HFFc6 (cell line): ENCODE measurements at regions not wholly inside any gene's neighbourhood (a gene's known extent, or its start where the extent isn't known, plus 50 kb on each side); places are given as distances from the start of the nearest gene placed in this dataset.
"Not testable (repeated sequence)": the region's sequence is repeated elsewhere in the genome, so short reads cannot be mapped to it uniquely, and the experiment has no call there.

ENCODE experiments used
- DNase-seq: peaks from one replicate; pipeline ENCODE4 v3.0.0-alpha.2; 2018
- H3K27ac Mint-ChIP-seq: 2 replicates; pipeline ENCODE4 v1.8.0; 2020; ENCODE audit warnings: mild to moderate bottlenecking, mixed read lengths
- H3K27me3 Mint-ChIP-seq: 2 replicates; pipeline ENCODE4 v1.8.0; 2021; ENCODE audit warnings: mild to moderate bottlenecking, moderate library complexity, mixed read lengths; ENCODE audit not compliant: insufficient read depth
- H3K36me3 Mint-ChIP-seq: 2 replicates; pipeline ENCODE4 v1.8.0; 2021; ENCODE audit warnings: low read depth, mixed read lengths
- H3K4me1 Mint-ChIP-seq: 2 replicates; pipeline ENCODE4 v1.8.0; 2020; ENCODE audit warnings: low read depth, mixed read lengths
- H3K4me3 Mint-ChIP-seq: 2 replicates; pipeline ENCODE4 v1.8.0; 2020; ENCODE audit warnings: mild to moderate bottlenecking, moderate library complexity, mixed read lengths
- H3K9me3 Mint-ChIP-seq: 2 replicates; pipeline ENCODE4 v1.8.0; 2020; ENCODE audit warnings: mild to moderate bottlenecking, mixed read lengths
- TF ChIP-seq, protein P1 (sequence below): fragments of 200-600 bp; sonication (generic); IDR thresholded peaks from 2 replicates; pipeline ENCODE4 v1.5.0; 2021; ENCODE audit warnings: antibody characterized with exemption, mild to moderate bottlenecking

DNA sequence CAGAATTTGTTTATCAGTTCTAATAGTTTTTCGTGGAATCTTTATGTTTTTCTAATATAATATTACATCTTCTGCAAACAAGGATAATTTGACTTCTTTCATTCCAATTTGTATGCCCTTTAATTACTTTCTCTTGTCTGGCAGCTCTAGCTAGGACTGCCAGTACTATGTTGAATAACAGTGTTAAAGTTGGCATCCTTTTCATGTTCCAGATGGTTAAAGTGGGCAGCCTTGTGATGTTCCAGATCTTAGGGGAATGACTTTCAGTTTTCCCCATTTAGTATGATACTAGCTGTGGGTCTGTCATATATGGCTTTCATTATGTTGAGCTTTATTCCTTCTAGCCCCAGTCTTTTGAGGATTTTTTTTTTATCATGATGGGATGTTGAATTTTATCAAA, 220.6 kb upstream of the WDFY3 start:
- TF ChIP-seq, protein P1, sequence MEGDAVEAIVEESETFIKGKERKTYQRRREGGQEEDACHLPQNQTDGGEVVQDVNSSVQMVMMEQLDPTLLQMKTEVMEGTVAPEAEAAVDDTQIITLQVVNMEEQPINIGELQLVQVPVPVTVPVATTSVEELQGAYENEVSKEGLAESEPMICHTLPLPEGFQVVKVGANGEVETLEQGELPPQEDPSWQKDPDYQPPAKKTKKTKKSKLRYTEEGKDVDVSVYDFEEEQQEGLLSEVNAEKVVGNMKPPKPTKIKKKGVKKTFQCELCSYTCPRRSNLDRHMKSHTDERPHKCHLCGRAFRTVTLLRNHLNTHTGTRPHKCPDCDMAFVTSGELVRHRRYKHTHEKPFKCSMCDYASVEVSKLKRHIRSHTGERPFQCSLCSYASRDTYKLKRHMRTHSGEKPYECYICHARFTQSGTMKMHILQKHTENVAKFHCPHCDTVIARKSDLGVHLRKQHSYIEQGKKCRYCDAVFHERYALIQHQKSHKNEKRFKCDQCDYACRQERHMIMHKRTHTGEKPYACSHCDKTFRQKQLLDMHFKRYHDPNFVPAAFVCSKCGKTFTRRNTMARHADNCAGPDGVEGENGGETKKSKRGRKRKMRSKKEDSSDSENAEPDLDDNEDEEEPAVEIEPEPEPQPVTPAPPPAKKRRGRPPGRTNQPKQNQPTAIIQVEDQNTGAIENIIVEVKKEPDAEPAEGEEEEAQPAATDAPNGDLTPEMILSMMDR, result no peak
- Mint-ChIP-seq H3K4me3 (no peak overlapping the region), H3K27ac (no peak overlapping the region), H3K27me3 (no peaks in the 10 kb centered on the region), H3K4me1 (no peaks in the 10 kb centered on the region), H3K36me3 (no peaks in the 10 kb centered on the region), H3K9me3 (peaks cover 6% of the 10 kb centered on the region)
- no peak for DNase-seq

DNA sequence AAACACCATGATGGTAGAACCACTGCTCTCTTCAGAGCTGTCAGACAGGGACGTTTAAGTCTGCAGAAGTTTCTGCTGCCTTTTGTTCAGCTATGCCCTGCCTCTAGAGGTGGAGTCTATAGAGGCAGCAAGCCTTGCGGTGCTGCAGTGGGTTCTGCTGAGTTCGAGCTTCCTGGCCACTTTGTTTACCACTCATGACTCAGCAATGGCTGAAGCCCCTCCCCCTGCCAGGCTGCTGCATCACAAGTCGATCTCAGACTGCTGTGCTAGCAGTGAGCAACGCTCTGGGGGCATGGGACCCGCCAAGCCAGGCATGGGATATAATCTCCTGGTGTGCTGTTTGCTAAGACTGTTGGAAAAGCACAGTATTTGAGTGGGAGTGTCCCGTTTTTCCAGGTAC, 229.5 kb upstream of the WDFY3 start:
- H3K9me3 Mint-ChIP-seq, result peaks cover 22% of the 10 kb centered on the region
- H3K27me3 Mint-ChIP-seq, H3K4me1 Mint-ChIP-seq, H3K27ac Mint-ChIP-seq, H3K36me3 Mint-ChIP-seq, H3K4me3 Mint-ChIP-seq, DNase-seq: not testable (repeated sequence)

DNA sequence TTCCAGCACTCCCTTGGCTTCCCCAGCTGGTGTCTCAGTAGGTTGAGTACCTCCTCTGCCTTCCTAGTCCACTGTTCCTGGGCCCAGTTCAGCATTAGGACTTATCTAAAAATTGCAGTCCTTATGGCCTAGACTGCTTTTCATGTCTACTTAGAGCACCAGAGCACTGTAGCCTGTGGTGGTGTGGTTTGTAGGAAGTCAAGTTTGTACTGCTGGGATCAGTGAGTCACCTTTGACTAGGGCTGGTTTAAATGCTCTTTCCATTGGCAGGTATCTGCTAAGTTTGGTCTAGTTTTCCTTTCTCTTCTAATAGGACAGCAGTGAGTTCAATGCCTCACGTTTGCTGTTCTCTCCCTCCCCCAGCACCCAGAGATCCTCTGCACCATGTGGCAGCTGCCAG, 233.6 kb upstream of the WDFY3 start:
- TF ChIP-seq, protein P1, result no peak
- Mint-ChIP-seq H3K27me3 (no peaks in the 10 kb centered on the region), H3K27ac (no peak overlapping the region), H3K4me3 (no peak overlapping the region), H3K4me1 (no peaks in the 10 kb centered on the region), H3K36me3 (no peaks in the 10 kb centered on the region), H3K9me3 (peaks cover 19% of the 10 kb centered on the region)
- no peak for DNase-seq

DNA sequence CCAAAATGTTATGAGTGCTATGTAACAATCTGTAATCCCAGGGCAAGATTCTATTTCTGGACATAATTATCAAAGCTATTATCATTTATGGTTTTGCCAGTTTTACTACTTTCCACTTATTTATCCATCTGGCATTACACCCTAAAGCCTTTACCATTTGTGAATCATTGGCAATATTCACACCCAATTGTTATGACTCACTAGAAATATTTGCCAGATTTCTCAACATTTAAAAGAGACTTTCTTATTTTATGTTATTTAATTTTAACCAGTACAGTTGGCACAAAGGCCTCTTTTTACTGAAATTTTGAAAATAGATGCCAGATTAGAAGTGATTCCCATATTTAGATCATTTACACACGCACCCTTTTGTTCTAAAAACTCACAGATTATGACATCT, 242.7 kb upstream of the WDFY3 start:
- no peak for DNase-seq

DNA sequence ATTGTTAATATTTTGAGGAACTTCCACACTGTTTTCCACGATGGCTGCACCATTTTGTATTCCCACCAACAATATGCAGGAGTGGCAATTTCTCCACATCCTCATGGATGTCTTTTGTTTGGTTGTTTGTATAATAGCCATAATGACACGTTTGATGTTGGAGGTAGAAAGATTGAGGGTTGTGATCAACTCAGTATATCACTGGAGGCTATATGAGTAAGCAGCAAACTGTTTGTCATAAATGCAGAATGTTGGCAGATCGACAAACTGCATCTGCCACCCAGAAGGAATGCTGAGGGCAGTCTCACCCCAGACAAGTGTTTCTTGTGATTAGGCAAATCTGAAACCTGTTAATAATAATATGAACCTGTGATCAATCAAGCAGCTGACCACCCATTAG, 243.9 kb upstream of the WDFY3 start:
- no peaks in the 10 kb centered on the region for H3K36me3 Mint-ChIP-seq
- DNase-seq, result peak; percentile 10

More for the DNA sequence above, 242.7 kb upstream of the WDFY3 start:
- Mint-ChIP-seq H3K27ac (no peak overlapping the region), H3K4me3 (no peak overlapping the region), H3K36me3 (no peaks in the 10 kb centered on the region), H3K27me3 (peaks cover 2% of the 10 kb centered on the region; the same call in 1 of the 2 replicates), H3K9me3 (peaks cover 9% of the 10 kb centered on the region), H3K4me1 (no peaks in the 10 kb centered on the region)
- TF ChIP-seq, protein P1, result no peak

DNA sequence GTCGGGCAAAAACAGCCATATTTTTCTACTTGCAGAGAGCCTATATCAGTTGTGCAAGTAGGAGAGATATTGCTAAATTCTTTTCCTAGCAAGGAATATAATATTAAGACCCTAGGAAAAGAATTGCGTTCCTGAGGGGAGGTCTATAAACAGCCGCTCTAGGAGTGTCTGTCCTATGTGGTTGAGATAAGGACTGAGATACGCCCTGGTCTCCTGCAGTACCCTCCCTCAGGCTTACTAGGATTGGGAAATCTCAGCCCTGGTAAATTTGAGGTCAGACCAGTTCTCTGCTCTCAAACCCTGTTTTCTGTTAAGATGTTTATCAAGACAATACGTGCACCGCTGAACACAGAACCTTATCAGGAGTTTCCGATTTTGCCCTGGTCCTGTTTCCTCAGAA, 250.1 kb upstream of the WDFY3 start:
- not testable (repeated sequence) for H3K27me3 Mint-ChIP-seq, DNase-seq, H3K36me3 Mint-ChIP-seq, H3K4me1 Mint-ChIP-seq, H3K4me3 Mint-ChIP-seq, H3K27ac Mint-ChIP-seq
- H3K9me3 Mint-ChIP-seq, result peaks cover 31% of the 10 kb centered on the region

More for the DNA sequence above, 243.9 kb upstream of the WDFY3 start:
- TF ChIP-seq, protein P1, result no peak
- Mint-ChIP-seq H3K27me3 (peaks cover 3% of the 10 kb centered on the region; the same call in 1 of the 2 replicates), H3K4me1 (no peaks in the 10 kb centered on the region), H3K9me3 (peaks cover 9% of the 10 kb centered on the region; the same call in 1 of the 2 replicates), H3K27ac (no peak overlapping the region), H3K4me3 (no peak overlapping the region)

DNA sequence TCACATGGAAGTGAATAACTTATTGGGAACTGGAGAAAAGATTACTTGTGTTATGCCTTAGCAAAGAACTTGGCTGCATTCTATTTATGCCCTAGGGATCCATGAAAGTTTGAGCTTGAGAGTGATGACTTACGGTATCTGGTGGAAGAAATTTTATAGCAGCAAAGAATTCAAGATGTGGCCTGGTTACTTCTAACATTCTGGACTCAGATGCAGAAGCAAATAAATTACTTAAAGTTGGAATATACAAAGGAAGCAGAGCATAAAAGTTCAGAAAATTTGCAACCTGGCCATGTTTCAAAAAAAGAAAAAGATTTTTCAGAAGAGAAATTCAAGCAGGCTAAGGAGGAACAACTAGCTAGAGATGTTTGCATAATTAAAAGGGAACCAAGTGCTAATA, 252.3 kb upstream of the WDFY3 start:
- no peaks in the 10 kb centered on the region for H3K4me1 Mint-ChIP-seq
- H3K27me3 Mint-ChIP-seq, result peaks cover 2% of the 10 kb centered on the region
- H3K9me3 Mint-ChIP-seq, result peaks cover 31% of the 10 kb centered on the region
- H3K36me3 Mint-ChIP-seq, result peaks cover 5% of the 10 kb centered on the region; the same call in 1 of the 2 replicates
- H3K4me3 Mint-ChIP-seq, result no peak overlapping the region
- no peak overlapping the region for H3K27ac Mint-ChIP-seq
- DNase-seq, result no peak
- TF ChIP-seq, protein P1, result no peak
